Skeletal muscle tissue (tissue), 3 donors: ENCODE measurements at regions not wholly inside any gene's neighbourhood (a gene's known extent, or its start where the extent isn't known, plus 50 kb on each side); places are given as distances from the start of the nearest gene placed in this dataset.
"Not testable (repeated sequence)": the region's sequence is repeated elsewhere in the genome, so short reads cannot be mapped to it uniquely, and the experiment has no call there.

Experiments
- H3K27ac ChIP-seq: one replicate; pipeline ENCODE4 v1.7.0; 2013; ENCODE audit warnings: mild to moderate bottlenecking, low read depth, low read length, inconsistent platforms
- H3K27me3 ChIP-seq, 3 donors: one replicate each; pipeline ENCODE4 v1.7.0; 2013; ENCODE audit warnings: low read length in 3 of 3; ENCODE audit not compliant: control insufficient read depth in 3 of 3, insufficient read depth in 3 of 3
- H3K36me3 ChIP-seq, 3 donors: one replicate each; pipeline ENCODE4 v1.7.0; 2013; ENCODE audit warnings: low read length in 3 of 3; ENCODE audit not compliant: control insufficient read depth in 3 of 3, insufficient read depth in 3 of 3
- H3K4me1 ChIP-seq, 3 donors: one replicate each; pipeline ENCODE4 v1.7.0; 2013; ENCODE audit warnings: low read length in 3 of 3, mild to moderate bottlenecking in 3 of 3; ENCODE audit not compliant: control insufficient read depth in 3 of 3, insufficient read depth in 3 of 3
- H3K4me3 ChIP-seq, 3 donors: one replicate each; pipeline ENCODE4 v1.7.0; 2013; ENCODE audit warnings: low read length in 3 of 3
- H3K9ac ChIP-seq, 3 donors: one replicate each; pipeline ENCODE4 v1.7.0; 2013; ENCODE audit warnings: low read length in 3 of 3, mild to moderate bottlenecking in 3 of 3, moderate library complexity in 2 of 3, low read depth in 1 of 3
- H3K9me3 ChIP-seq, 3 donors: one replicate each; pipeline ENCODE4 v1.7.0; 2013; ENCODE audit warnings: low read length in 3 of 3; ENCODE audit not compliant: control insufficient read depth in 3 of 3
- donor health status: Osteomylitis.

- Histone ChIP-seq H3K27me3 (no peaks in the 10 kb centered on the region), H3K36me3 (no peaks in the 10 kb centered on the region), H3K4me1 (no peaks in the 10 kb centered on the region), H3K27ac (no peak overlapping the region), H3K9ac (no peak overlapping the region), H3K9me3 (no peaks in the 10 kb centered on the region), H3K4me3 (no peak overlapping the region)
Observed at GRCh38 chr11:39385911-39386310, 2073.5 kb downstream of the LRRC4C start.

GRCh38 chr11:39374963-39375698 lies 2084.3 kb downstream of the LRRC4C start:
- Histone ChIP-seq H3K9ac (no peak overlapping the region), H3K36me3 (no peaks in the 10 kb centered on the region), H3K4me3 (no peak overlapping the region), H3K27me3 (no peaks in the 10 kb centered on the region), H3K27ac (no peak overlapping the region), H3K4me1 (no peaks in the 10 kb centered on the region), H3K9me3 (no peaks in the 10 kb centered on the region)

- Histone ChIP-seq H3K36me3 (no peaks in the 10 kb centered on the region), H3K4me1 (no peaks in the 10 kb centered on the region), H3K9ac (no peak overlapping the region), H3K27ac (no peak overlapping the region), H3K27me3 (no peaks in the 10 kb centered on the region), H3K4me3 (no peak overlapping the region), H3K9me3 (no peaks in the 10 kb centered on the region)
Observed at GRCh38 chr11:39367534-39367933, 2091.9 kb downstream of the LRRC4C start.

DNA sequence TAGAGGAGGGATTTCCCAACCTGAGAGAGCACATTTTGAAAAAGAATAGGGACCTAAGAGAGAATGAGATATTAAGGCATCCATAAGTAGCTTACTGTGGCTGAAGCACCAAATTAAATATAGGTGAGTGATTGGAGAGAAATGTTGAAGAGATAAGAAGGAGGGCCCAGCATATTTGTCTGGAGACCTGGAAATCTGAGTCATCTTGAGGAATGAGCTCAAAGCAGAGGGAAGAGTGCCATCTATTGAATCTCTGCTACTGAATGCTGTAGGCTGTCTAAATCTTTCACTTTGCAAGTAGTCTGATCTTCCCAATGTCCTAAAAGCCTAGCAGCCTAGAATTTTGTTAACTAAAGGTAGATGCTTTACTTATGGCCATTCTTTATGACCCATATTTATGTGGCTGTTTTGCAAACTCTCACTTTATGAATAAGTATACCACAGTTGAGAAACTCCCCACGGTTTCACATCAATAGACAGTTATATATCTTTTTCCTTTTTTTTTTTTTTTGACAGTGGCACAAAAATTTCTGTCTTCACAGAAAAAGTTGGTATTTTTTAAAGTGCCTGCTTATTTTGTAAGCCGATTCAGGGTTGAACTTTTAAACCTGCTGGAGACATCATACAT lies 2093.5 kb downstream of the LRRC4C start:
- Histone ChIP-seq H3K27ac (no peak overlapping the region), H3K36me3 (no peaks in the 10 kb centered on the region), H3K9me3 (no peaks in the 10 kb centered on the region), H3K4me3 (no peak overlapping the region), H3K9ac (no peak overlapping the region), H3K4me1 (no peaks in the 10 kb centered on the region), H3K27me3 (no peaks in the 10 kb centered on the region)

DNA sequence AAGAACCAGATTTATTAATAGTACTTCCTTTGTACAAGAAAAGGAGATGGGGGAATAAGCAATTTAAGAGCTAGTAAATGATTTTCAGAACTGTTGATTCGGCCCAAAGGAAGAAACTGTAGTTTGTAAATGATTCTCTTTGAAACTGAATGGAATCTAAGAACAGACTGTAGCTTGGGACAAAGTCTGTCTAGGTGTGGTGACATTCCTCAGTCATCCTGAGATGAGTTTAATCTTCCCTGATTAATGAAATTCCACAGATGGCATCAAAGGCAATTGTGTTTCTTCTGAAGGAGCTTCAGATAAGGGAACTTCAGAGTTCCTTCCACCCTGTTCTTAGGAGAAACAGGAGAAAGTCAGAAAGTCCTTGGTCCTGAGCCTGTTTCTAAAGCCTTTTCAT lies 2095.9 kb downstream of the LRRC4C start:
- Histone ChIP-seq H3K4me3 (no peak overlapping the region), H3K27me3 (no peaks in the 10 kb centered on the region), H3K4me1 (no peaks in the 10 kb centered on the region), H3K9ac (no peak overlapping the region), H3K9me3 (no peaks in the 10 kb centered on the region), H3K36me3 (no peaks in the 10 kb centered on the region), H3K27ac (no peak overlapping the region)

- no peak overlapping the region for H3K27ac ChIP-seq
- no peaks in the 10 kb centered on the region for H3K36me3 ChIP-seq
- no peak overlapping the region for H3K9ac ChIP-seq
- H3K9me3 ChIP-seq, result no peaks in the 10 kb centered on the region
- no peak overlapping the region for H3K4me3 ChIP-seq
- H3K27me3 ChIP-seq, result no peaks in the 10 kb centered on the region
- no peaks in the 10 kb centered on the region for H3K4me1 ChIP-seq
Observed at GRCh38 chr11:39361557-39361956, 2097.9 kb downstream of the LRRC4C start.

DNA sequence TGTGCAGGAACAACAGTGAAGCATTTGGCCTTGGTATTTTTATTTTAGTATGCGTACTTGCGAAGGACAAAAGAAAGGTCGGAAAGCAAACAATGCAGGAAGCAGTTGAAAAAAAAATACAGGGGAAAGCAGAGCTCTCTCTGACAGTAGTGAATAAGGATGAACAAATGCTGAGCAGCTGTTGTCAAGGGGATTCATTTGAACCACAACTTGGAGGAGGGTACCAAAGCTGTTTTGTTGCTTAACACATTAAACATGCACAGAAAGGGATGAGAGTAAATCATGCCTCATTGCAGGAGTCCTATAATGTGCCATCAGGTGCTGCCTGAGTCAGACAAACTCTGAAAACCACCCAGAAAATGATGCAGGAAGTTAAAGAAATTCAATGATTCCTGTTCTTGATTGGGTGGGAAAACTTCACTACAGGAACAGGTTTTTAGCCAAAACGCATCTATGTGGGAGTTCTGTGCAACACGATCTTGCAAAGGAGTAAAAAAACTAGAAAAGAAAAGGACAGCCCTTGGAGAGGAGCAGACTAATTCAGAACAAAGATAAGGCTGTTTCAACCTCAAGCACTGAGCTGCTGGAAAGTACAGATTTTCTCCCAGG lies 2113.5 kb downstream of the LRRC4C start:
- H3K4me3 ChIP-seq, result no peak overlapping the region
- no peak overlapping the region for H3K9ac ChIP-seq
- peaks cover 0 to 3% (median 0%) of the 10 kb centered on the region in 3 donors for H3K27me3 ChIP-seq
- H3K27ac ChIP-seq, result no peak overlapping the region
- no peaks in the 10 kb centered on the region for H3K36me3 ChIP-seq
- H3K9me3 ChIP-seq, result no peaks in the 10 kb centered on the region
- no peaks in the 10 kb centered on the region for H3K4me1 ChIP-seq

GRCh38 chr11:39341461-39341860 lies 2118.0 kb downstream of the LRRC4C start:
- Histone ChIP-seq H3K4me1 (no peaks in the 10 kb centered on the region), H3K4me3 (no peak overlapping the region), H3K9ac (no peak overlapping the region), H3K27ac (no peak overlapping the region), H3K9me3 (peaks cover 0 to 4% (median 2%) of the 10 kb centered on the region in 3 donors), H3K36me3 (no peaks in the 10 kb centered on the region), H3K27me3 (peaks cover 0 to 3% (median 0%) of the 10 kb centered on the region in 3 donors)

- H3K4me3 ChIP-seq, H3K36me3 ChIP-seq, H3K9ac ChIP-seq, H3K27ac ChIP-seq, H3K27me3 ChIP-seq, H3K9me3 ChIP-seq, H3K4me1 ChIP-seq: not testable (repeated sequence)
Observed at GRCh38 chr11:39333006-39333405, 2126.4 kb downstream of the LRRC4C start.

DNA sequence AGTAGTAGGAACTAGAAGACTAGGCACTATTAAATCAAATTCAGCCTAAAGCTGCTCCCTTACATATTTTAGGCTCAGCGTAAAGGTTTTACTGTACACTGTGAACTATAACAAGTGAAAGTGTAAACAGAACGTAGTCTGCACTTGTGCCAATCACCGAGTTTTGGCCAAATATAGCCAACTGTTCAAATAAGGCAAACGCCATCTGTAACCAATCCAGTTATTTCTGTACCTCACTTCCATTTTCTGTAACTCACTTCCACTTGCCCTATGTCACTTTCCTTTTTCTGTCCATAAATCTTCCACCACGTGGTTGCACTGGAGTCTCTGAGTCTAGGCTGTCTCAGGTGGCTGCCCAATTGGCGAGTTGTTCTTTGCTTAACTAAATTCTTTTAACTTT lies 2132.2 kb downstream of the LRRC4C start:
- Histone ChIP-seq H3K4me1 (no peaks in the 10 kb centered on the region), H3K9ac (no peak overlapping the region), H3K27me3 (no peaks in the 10 kb centered on the region), H3K27ac (no peak overlapping the region), H3K9me3 (no peaks in the 10 kb centered on the region), H3K36me3 (no peaks in the 10 kb centered on the region), H3K4me3 (no peak overlapping the region)
